T-cell (primary cell): ENCODE measurements at regions not wholly inside any gene's neighbourhood (a gene's known extent, or its start where the extent isn't known, plus 50 kb on each side); places are given as distances from the start of the nearest gene placed in this dataset.

Source experiments
- ATAC-seq, 4 experiments: fragments of 200-7000 bp in 3 of 4; fragments of 150-1000 bp in 1 of 4; cut with Tn5 transposase; replicated peaks in 1 of 4; 1 replicate in 3 of 4; 2 replicates in 1 of 4; pipeline ENCODE4 v1.10.0; 2021; ENCODE audit warnings: moderate library complexity in 3 of 4, mild to moderate bottlenecking in 2 of 4, moderate number of reproducible peaks in 1 of 4
- CTCF ChIA-PET, 2 donors: fragments of 300-600 bp; sonication (Branson Sonifier 250); formaldehyde crosslinking; loops; one replicate each; lab custom pipeline; 2022; ENCODE audit warnings: antibody characterized with exemption in 2 of 2; lab: Charles Lee
- POLR2A ChIA-PET, 2 donors: fragments of 300-600 bp; sonication (Branson Sonifier 250); formaldehyde crosslinking; loops; one replicate each; lab custom pipeline; 2022; ENCODE audit warnings: antibody characterized with exemption in 2 of 2; lab: Charles Lee
- DNase-seq, 35 experiments: peaks; one replicate each; pipeline versions ENCODE4 v3.0.0 to v3.0.0-alpha.2; 2013 to 2023
- H3K27ac ChIP-seq: one replicate; pipeline ENCODE4 v1.5.1; 2013; ENCODE audit warnings: low read length
- H3K27me3 ChIP-seq, 2 experiments: replicated peaks in 1 of 2; 1 replicate in 1 of 2; 2 replicates in 1 of 2; pipeline versions ENCODE4 v1.6.1 to v1.7.0; 2013; ENCODE audit warnings: low read length in 1 of 2, mixed read lengths in 1 of 2; ENCODE audit not compliant: control insufficient read depth in 2 of 2, insufficient read depth in 2 of 2; ENCODE audit errors: extremely low read depth in 1 of 2
- H3K36me3 ChIP-seq, 2 donors: 1 replicate in 1 of 2; 2 replicates in 1 of 2; pipeline versions ENCODE4 v1.6.1 to v1.7.0; 2013; ENCODE audit warnings: low read length in 1 of 2; ENCODE audit not compliant: control insufficient read depth in 2 of 2, insufficient read depth in 1 of 2; ENCODE audit errors: extremely low read depth in 1 of 2
- H3K4me1 ChIP-seq, 2 experiments: 1 replicate in 1 of 2; 2 replicates in 1 of 2; pipeline versions ENCODE4 v1.6.1 to v1.7.0; 2013; ENCODE audit warnings: low read length in 2 of 2, mixed read lengths in 1 of 2; ENCODE audit not compliant: insufficient read depth in 2 of 2, control insufficient read depth in 1 of 2; ENCODE audit errors: extremely low read depth in 1 of 2
- H3K4me3 ChIP-seq, 2 donors: 1 replicate in 1 of 2; 2 replicates in 1 of 2; pipeline versions ENCODE4 v1.5.1 to v1.7.0; 2013; ENCODE audit warnings: mild to moderate bottlenecking in 2 of 2, low read length in 1 of 2, moderate library complexity in 1 of 2; ENCODE audit not compliant: control insufficient read depth in 1 of 2; ENCODE audit errors: extremely low read depth in 1 of 2
- H3K9me3 ChIP-seq: 2 replicates; pipeline ENCODE4 v1.7.0; 2013
- H3K27ac Mint-ChIP-seq, 2 donors: one replicate each; pipeline ENCODE4 v1.8.0; 2020 to 2021; ENCODE audit warnings: mild to moderate bottlenecking in 2 of 2, mixed read lengths in 2 of 2
- H3K27me3 Mint-ChIP-seq, 2 donors: one replicate each; pipeline ENCODE4 v1.8.0; 2021 to 2022; ENCODE audit warnings: mixed read lengths in 2 of 2
- H3K36me3 Mint-ChIP-seq: one replicate; pipeline ENCODE4 v1.8.0; 2021; ENCODE audit warnings: mixed read lengths
- H3K4me1 Mint-ChIP-seq, 3 donors: one replicate each; pipeline ENCODE4 v1.8.0; 2020 to 2022; ENCODE audit warnings: mixed read lengths in 3 of 3, mild to moderate bottlenecking in 1 of 3
- H3K4me3 Mint-ChIP-seq, 3 donors: one replicate each; pipeline ENCODE4 v1.8.0; 2020 to 2022; ENCODE audit warnings: mild to moderate bottlenecking in 3 of 3, mixed read lengths in 3 of 3, moderate library complexity in 3 of 3
- H3K9me3 Mint-ChIP-seq, 3 donors: one replicate each; pipeline ENCODE4 v1.8.0; 2020 to 2022; ENCODE audit warnings: mixed read lengths in 3 of 3
- WGBS: methylation state at CpG from one replicate; pipeline ENCODE4 v1.1.5; 2013; ENCODE audit warnings: missing lambda C conversion rate; ENCODE audit not compliant: insufficient coverage; 5-methylcytosine and 5-hydroxymethylcytosine counted together

GRCh38 chr5:155278532-155278931 is 265.0 kb downstream of the KIF4B start:
- Histone ChIP-seq H3K27me3 (peaks cover 0 to 4% of the 10 kb centered on the region in 2 experiments), H3K27ac (no peak overlapping the region), H3K4me1 (no peaks in the 10 kb centered on the region), H3K4me3 (no peak overlapping the region), H3K36me3 (no peaks in the 10 kb centered on the region), H3K9me3 (no peaks in the 10 kb centered on the region)
- no peak overlapping the region for H3K4me3 Mint-ChIP-seq
- H3K36me3 Mint-ChIP-seq: no peaks in the 10 kb centered on the region
- peaks cover 9 to 21% of the 10 kb centered on the region in 2 donors for H3K27me3 Mint-ChIP-seq
- H3K27ac Mint-ChIP-seq: no peak overlapping the region
- no peak for ATAC-seq
- POLR2A ChIA-PET: no interaction called here
- no peak for DNase-seq
- CTCF ChIA-PET: no interaction called here
- H3K4me1 Mint-ChIP-seq: no peaks in the 10 kb centered on the region
- H3K9me3 Mint-ChIP-seq: peaks cover 0 to 3% (median 0%) of the 10 kb centered on the region in 3 donors
- WGBS: 72% methylated on average over 4 of the region's 4 CpGs

- Mint-ChIP-seq H3K36me3 (no peaks in the 10 kb centered on the region), H3K27me3 (peaks cover 6 to 35% of the 10 kb centered on the region in 2 donors), H3K27ac (no peak overlapping the region), H3K4me3 (no peak overlapping the region), H3K4me1 (no peaks in the 10 kb centered on the region), H3K9me3 (peaks cover 0 to 8% (median 3%) of the 10 kb centered on the region in 3 donors)
- H3K27ac ChIP-seq: no peak overlapping the region
- peaks cover 0 to 4% of the 10 kb centered on the region in 2 experiments for H3K27me3 ChIP-seq
- no peaks in the 10 kb centered on the region for H3K4me1 ChIP-seq
- DNase-seq (no peak), ATAC-seq (no peak)
- H3K4me3 ChIP-seq: no peak overlapping the region
- WGBS: 68% methylated on average over 3 of the region's 6 CpGs
- ChIA-PET POLR2A (no interaction called here), CTCF (no interaction called here)
- no peaks in the 10 kb centered on the region for H3K9me3 ChIP-seq
- H3K36me3 ChIP-seq: no peaks in the 10 kb centered on the region
These were observed 269.1 kb downstream of the KIF4B start for GRCh38 chr5:155282503-155283107.

GRCh38 chr5:155285706-155286105 is 272.2 kb downstream of the KIF4B start:
- ChIA-PET POLR2A (no interaction called here), CTCF (no interaction called here)
- 10% methylated on average over 1 of the region's 1 CpG for WGBS
- Histone ChIP-seq H3K9me3 (no peaks in the 10 kb centered on the region), H3K27me3 (peaks cover 0 to 4% of the 10 kb centered on the region in 2 experiments), H3K4me3 (no peak overlapping the region), H3K27ac (no peak overlapping the region), H3K36me3 (no peaks in the 10 kb centered on the region), H3K4me1 (no peaks in the 10 kb centered on the region)
- H3K4me3 Mint-ChIP-seq: no peak overlapping the region
- peaks cover 0 to 6% (median 5%) of the 10 kb centered on the region in 3 donors for H3K9me3 Mint-ChIP-seq
- H3K27ac Mint-ChIP-seq: no peak overlapping the region
- ATAC-seq (no peak), DNase-seq (no peak)
- H3K4me1 Mint-ChIP-seq: no peaks in the 10 kb centered on the region
- no peaks in the 10 kb centered on the region for H3K36me3 Mint-ChIP-seq
- peaks cover 6 to 33% of the 10 kb centered on the region in 2 donors for H3K27me3 Mint-ChIP-seq

GRCh38 chr5:155290937-155291336 is 277.4 kb downstream of the KIF4B start:
- Mint-ChIP-seq H3K4me1 (no peaks in the 10 kb centered on the region), H3K27me3 (peaks cover 0 to 8% of the 10 kb centered on the region in 2 donors), H3K27ac (no peak overlapping the region), H3K4me3 (no peak overlapping the region), H3K9me3 (peaks cover 0 to 6% (median 5%) of the 10 kb centered on the region in 3 donors), H3K36me3 (no peaks in the 10 kb centered on the region)
- ChIA-PET POLR2A (no interaction called here), CTCF (no interaction called here)
- no peak overlapping the region for H3K4me3 ChIP-seq
- H3K9me3 ChIP-seq: no peaks in the 10 kb centered on the region
- no CpG with 5 or more reads among the region's 1 CpG for WGBS
- H3K27me3 ChIP-seq: no peaks in the 10 kb centered on the region
- no peaks in the 10 kb centered on the region for H3K4me1 ChIP-seq
- no peaks in the 10 kb centered on the region for H3K36me3 ChIP-seq
- ATAC-seq: no peak
- no peak for DNase-seq
- H3K27ac ChIP-seq: no peak overlapping the region

GRCh38 chr5:155293605-155294178 is 280.1 kb downstream of the KIF4B start:
- Histone ChIP-seq H3K9me3 (no peaks in the 10 kb centered on the region), H3K36me3 (no peaks in the 10 kb centered on the region), H3K27ac (no peak overlapping the region), H3K27me3 (no peaks in the 10 kb centered on the region), H3K4me1 (no peaks in the 10 kb centered on the region), H3K4me3 (no peak overlapping the region)
- CTCF ChIA-PET: no interaction called here
- DNase-seq (no peak), ATAC-seq (no peak)
- Mint-ChIP-seq H3K27me3 (no peaks in the 10 kb centered on the region), H3K4me3 (no peak overlapping the region), H3K36me3 (no peaks in the 10 kb centered on the region), H3K9me3 (peaks cover 3 to 4% (median 4%) of the 10 kb centered on the region in 3 donors), H3K4me1 (no peaks in the 10 kb centered on the region), H3K27ac (no peak overlapping the region)
- WGBS: 100% methylated on average over 1 of the region's 4 CpGs
- POLR2A ChIA-PET: no interaction called here

- Histone ChIP-seq H3K36me3 (no peaks in the 10 kb centered on the region), H3K27me3 (no peaks in the 10 kb centered on the region), H3K4me3 (no peak overlapping the region), H3K9me3 (no peaks in the 10 kb centered on the region), H3K4me1 (no peaks in the 10 kb centered on the region), H3K27ac (no peak overlapping the region)
- Mint-ChIP-seq H3K4me3 (no peak overlapping the region), H3K36me3 (no peaks in the 10 kb centered on the region), H3K4me1 (no peaks in the 10 kb centered on the region), H3K9me3 (peaks cover 0 to 4% (median 4%) of the 10 kb centered on the region in 3 donors), H3K27me3 (no peaks in the 10 kb centered on the region), H3K27ac (no peak overlapping the region)
- DNase-seq: no peak
- ChIA-PET CTCF (no interaction called here), POLR2A (no interaction called here)
- WGBS: no CpG with 5 or more reads among the region's 1 CpG
- ATAC-seq: no peak
These were observed 281.6 kb downstream of the KIF4B start for GRCh38 chr5:155295111-155295510.
